ENCODE measurements at regions not wholly inside any gene's neighbourhood (a gene's known extent, or its start where the extent isn't known, plus 50 kb on each side); places are given as distances from the start of the nearest gene placed in this dataset.

- TF ChIP-seq EZH2 (IDR thresholded peaks at IDR 0.05; ENCODE audit: low read depth, unreplicated experiment) (no peak), CTCF (conservative IDR thresholded peaks at IDR 0.05; ENCODE audit: low read depth in 2 of 2) (no peak), ZNF331 (CRISPR knock-in tag; IDR thresholded peaks at IDR 0.05; ENCODE audit: low read depth) (no peak), POLR2AphosphoS5 (IDR thresholded peaks at IDR 0.05; ENCODE audit: low read depth) (no peak), EZH2phosphoT487 (IDR thresholded peaks at IDR 0.05; ENCODE audit: unreplicated experiment) (no peak), STAT1 (IDR thresholded peaks at IDR 0.05; ENCODE audit: unreplicated experiment) (no peak), NANOG (IDR thresholded peaks at IDR 0.05; ENCODE audit: borderline replicate concordance) (no peak), CREB1 (CRISPR knock-in tag; IDR thresholded peaks at IDR 0.05; ENCODE audit: low read depth) (no peak), ZNF114 (CRISPR knock-in tag; IDR thresholded peaks at IDR 0.05) (no peak), JUNB (IDR thresholded peaks at IDR 0.05; ENCODE audit: unreplicated experiment) (no peak)
- TF ChIP-seq, protein P1, sequence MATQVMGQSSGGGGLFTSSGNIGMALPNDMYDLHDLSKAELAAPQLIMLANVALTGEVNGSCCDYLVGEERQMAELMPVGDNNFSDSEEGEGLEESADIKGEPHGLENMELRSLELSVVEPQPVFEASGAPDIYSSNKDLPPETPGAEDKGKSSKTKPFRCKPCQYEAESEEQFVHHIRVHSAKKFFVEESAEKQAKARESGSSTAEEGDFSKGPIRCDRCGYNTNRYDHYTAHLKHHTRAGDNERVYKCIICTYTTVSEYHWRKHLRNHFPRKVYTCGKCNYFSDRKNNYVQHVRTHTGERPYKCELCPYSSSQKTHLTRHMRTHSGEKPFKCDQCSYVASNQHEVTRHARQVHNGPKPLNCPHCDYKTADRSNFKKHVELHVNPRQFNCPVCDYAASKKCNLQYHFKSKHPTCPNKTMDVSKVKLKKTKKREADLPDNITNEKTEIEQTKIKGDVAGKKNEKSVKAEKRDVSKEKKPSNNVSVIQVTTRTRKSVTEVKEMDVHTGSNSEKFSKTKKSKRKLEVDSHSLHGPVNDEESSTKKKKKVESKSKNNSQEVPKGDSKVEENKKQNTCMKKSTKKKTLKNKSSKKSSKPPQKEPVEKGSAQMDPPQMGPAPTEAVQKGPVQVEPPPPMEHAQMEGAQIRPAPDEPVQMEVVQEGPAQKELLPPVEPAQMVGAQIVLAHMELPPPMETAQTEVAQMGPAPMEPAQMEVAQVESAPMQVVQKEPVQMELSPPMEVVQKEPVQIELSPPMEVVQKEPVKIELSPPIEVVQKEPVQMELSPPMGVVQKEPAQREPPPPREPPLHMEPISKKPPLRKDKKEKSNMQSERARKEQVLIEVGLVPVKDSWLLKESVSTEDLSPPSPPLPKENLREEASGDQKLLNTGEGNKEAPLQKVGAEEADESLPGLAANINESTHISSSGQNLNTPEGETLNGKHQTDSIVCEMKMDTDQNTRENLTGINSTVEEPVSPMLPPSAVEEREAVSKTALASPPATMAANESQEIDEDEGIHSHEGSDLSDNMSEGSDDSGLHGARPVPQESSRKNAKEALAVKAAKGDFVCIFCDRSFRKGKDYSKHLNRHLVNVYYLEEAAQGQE (IDR thresholded peaks at IDR 0.05; ENCODE audit: unreplicated experiment), result no peak
Observed at GRCh38 chr4:15343581-15343980, 84.3 kb upstream of the C1QTNF7 start.
